PC-9 (cell line): ENCODE measurements at regions not wholly inside any gene's neighbourhood (a gene's known extent, or its start where the extent isn't known, plus 50 kb on each side); places are given as distances from the start of the nearest gene placed in this dataset.

Source experiments
- BruUV-seq: library from RNA; stranded (reverse); fragments of 400-500 nt; replicated peaks from 2 replicates; lab custom pipeline; 2021; lab: Mats Ljungman, UMichigan
- CTCF ChIA-PET: fragments of 300-600 bp; sonication (Branson Sonifier 250); formaldehyde crosslinking; loops from one replicate; lab custom pipeline; 2022; ENCODE audit warnings: antibody characterized with exemption; lab: Charles Lee
- POLR2A ChIA-PET: fragments of 300-600 bp; sonication (Branson Sonifier 250); formaldehyde crosslinking; loops from one replicate; lab custom pipeline; 2022; ENCODE audit warnings: antibody characterized with exemption; ENCODE audit not compliant: unreplicated experiment; lab: Charles Lee
- DNase-seq, 2 experiments: peaks; one replicate each; pipeline versions ENCODE4 v3.0.0 to v3.0.0-alpha.2; 2015 to 2022; ENCODE audit warnings: mixed read lengths in 1 of 2
- H2AFZ ChIP-seq: fragments of 200-600 bp; sonication (generic); 2 replicates; pipeline ENCODE4 v1.8.1; 2017; ENCODE audit warnings: antibody characterized with exemption
- H3F3A ChIP-seq: fragments of 200-600 bp; sonication (generic); 2 replicates; pipeline ENCODE4 v1.8.1; 2017; ENCODE audit warnings: antibody characterized with exemption, mild to moderate bottlenecking, low read depth; ENCODE audit not compliant: insufficient read depth
- H3K27ac ChIP-seq: fragments of 200-600 bp; sonication (generic); 2 replicates; pipeline ENCODE4 v1.6.1; 2016; ENCODE audit warnings: mixed run types
- H3K27me3 ChIP-seq: fragments of 200-600 bp; sonication (generic); 2 replicates; pipeline ENCODE4 v1.6.1; 2016; ENCODE audit warnings: low read depth, mixed run types; ENCODE audit not compliant: insufficient read depth
- H3K36me3 ChIP-seq: fragments of 200-600 bp; sonication (generic); 2 replicates; pipeline ENCODE4 v1.6.1; 2016; ENCODE audit warnings: low read depth, mixed run types
- H3K4me1 ChIP-seq: fragments of 200-600 bp; sonication (generic); replicated peaks from 2 replicates; pipeline ENCODE4 v1.6.1; 2016; ENCODE audit warnings: mixed run types; ENCODE audit not compliant: insufficient read depth
- H3K4me2 ChIP-seq: fragments of 200-600 bp; sonication (generic); 2 replicates; pipeline ENCODE4 v1.6.1; 2017; ENCODE audit warnings: mixed run types
- H3K4me3 ChIP-seq: fragments of 200-600 bp; sonication (generic); 2 replicates; pipeline ENCODE4 v1.6.1; 2016; ENCODE audit warnings: mixed run types
- H3K79me2 ChIP-seq: fragments of 200-600 bp; sonication (generic); 2 replicates; pipeline ENCODE4 v1.6.1; 2017; ENCODE audit warnings: low read depth, mixed run types
- H3K9me2 ChIP-seq: fragments of 200-600 bp; sonication (generic); 2 replicates; pipeline ENCODE4 v1.8.1; 2017; ENCODE audit warnings: mild to moderate bottlenecking; ENCODE audit not compliant: insufficient read depth
- H3K9me3 ChIP-seq: fragments of 200-600 bp; sonication (generic); 2 replicates; pipeline ENCODE4 v1.8.1; 2016; ENCODE audit warnings: low read depth; ENCODE audit not compliant: insufficient read depth
- H4K20me1 ChIP-seq: fragments of 200-600 bp; sonication (generic); 2 replicates; pipeline ENCODE4 v1.8.1; 2017; ENCODE audit not compliant: insufficient read depth
- EZH2 ChIP-seq: fragments of 200-600 bp; sonication (generic); IDR thresholded peaks from 2 replicates; pipeline ENCODE4 v1.8.0; 2017; ENCODE audit warnings: antibody characterized with exemption, low read depth
- intact Hi-C: fragments of 100-400 bp; cut with micrococcal nuclease; formaldehyde crosslinking; loops from one replicate; pipeline ENCODE4 v1.10.0; 2022; ENCODE audit not compliant: unreplicated experiment
- TF ChIP-seq, protein P1 (sequence below): fragments of 200-600 bp; sonication (generic); conservative IDR thresholded peaks from 2 replicates; pipeline ENCODE4 v1.6.1; 2017; ENCODE audit warnings: mixed run types, antibody characterized with exemption, mild to moderate bottlenecking, moderate library complexity

DNA sequence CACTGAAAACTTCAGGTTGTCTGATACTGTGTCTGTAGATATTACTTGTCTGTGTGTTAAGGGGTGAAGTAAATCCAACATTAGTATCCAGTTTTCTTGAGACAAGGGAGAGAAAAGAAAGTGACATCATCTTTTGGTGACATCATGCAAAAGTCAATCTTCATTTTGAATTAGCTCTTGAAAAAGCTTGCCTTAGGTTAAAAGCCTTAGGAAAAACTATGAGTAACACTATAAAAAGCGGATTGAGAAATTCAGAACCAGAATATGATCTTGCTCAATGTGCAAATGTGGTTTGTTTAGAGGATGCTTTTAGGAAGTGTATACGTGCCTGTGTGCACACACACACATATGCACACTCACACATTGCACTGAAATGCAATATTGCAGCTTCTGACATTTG, 345.8 kb upstream of the CASK start:
- H4K20me1 ChIP-seq: no peaks in the 10 kb centered on the region
- no peak overlapping the region for H3K4me2 ChIP-seq
- POLR2A ChIA-PET: no interaction called here
- intact Hi-C loops: no loop called here
- no peaks in the 10 kb centered on the region for H3K4me1 ChIP-seq
- BruUV-seq: no TSS peak
- no peaks in the 10 kb centered on the region for H3K79me2 ChIP-seq
- no peaks in the 10 kb centered on the region for H3K36me3 ChIP-seq
- no peak overlapping the region for H3K27ac ChIP-seq
- H3K27me3 ChIP-seq: no peaks in the 10 kb centered on the region
- no peaks in the 10 kb centered on the region for H3F3A ChIP-seq
- H2AFZ ChIP-seq: no peak overlapping the region
- CTCF ChIA-PET: no interaction called here
- H3K9me2 ChIP-seq: no peaks in the 10 kb centered on the region
- no peak overlapping the region for H3K4me3 ChIP-seq
- TF ChIP-seq, protein P1, sequence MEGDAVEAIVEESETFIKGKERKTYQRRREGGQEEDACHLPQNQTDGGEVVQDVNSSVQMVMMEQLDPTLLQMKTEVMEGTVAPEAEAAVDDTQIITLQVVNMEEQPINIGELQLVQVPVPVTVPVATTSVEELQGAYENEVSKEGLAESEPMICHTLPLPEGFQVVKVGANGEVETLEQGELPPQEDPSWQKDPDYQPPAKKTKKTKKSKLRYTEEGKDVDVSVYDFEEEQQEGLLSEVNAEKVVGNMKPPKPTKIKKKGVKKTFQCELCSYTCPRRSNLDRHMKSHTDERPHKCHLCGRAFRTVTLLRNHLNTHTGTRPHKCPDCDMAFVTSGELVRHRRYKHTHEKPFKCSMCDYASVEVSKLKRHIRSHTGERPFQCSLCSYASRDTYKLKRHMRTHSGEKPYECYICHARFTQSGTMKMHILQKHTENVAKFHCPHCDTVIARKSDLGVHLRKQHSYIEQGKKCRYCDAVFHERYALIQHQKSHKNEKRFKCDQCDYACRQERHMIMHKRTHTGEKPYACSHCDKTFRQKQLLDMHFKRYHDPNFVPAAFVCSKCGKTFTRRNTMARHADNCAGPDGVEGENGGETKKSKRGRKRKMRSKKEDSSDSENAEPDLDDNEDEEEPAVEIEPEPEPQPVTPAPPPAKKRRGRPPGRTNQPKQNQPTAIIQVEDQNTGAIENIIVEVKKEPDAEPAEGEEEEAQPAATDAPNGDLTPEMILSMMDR: no peak
- TF ChIP-seq EZH2: no peak
- H3K9me3 ChIP-seq: no peaks in the 10 kb centered on the region
- DNase-seq: peak in 1 of 2 experiments; percentile 40

DNA sequence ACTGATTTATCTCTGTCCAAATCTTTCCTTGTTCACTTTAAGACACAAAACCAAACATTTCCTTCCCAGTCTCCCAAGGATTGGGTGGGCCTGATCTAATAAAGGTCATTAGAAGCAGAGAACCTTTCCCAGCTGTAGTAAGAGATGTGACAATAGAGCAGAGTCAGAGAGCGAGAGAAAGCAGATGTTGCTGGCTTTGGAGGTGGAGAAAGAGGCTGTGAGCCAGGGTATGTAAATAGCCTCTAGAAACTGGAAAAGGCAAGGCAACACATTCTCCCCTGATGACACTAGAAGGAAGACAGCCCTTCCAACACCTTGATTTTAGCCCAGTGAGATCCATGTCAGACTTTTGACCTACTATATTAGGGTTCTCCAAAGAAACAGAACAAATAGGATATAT, 337.5 kb upstream of the CASK start:
- H3K9me2 ChIP-seq: no peaks in the 10 kb centered on the region
- no peaks in the 10 kb centered on the region for H4K20me1 ChIP-seq
- no peaks in the 10 kb centered on the region for H3K4me1 ChIP-seq
- H3K27ac ChIP-seq: no peak overlapping the region
- H3K36me3 ChIP-seq: no peaks in the 10 kb centered on the region
- H3K4me3 ChIP-seq: no peak overlapping the region
- H3F3A ChIP-seq: no peaks in the 10 kb centered on the region
- no peaks in the 10 kb centered on the region for H3K79me2 ChIP-seq
- TF ChIP-seq, protein P1: no peak
- no peak for TF ChIP-seq EZH2
- H3K4me2 ChIP-seq: no peak overlapping the region
- POLR2A ChIA-PET: no interaction called here
- CTCF ChIA-PET: no interaction called here
- no peaks in the 10 kb centered on the region for H3K27me3 ChIP-seq
- intact Hi-C loops: no loop called here
- H3K9me3 ChIP-seq: no peaks in the 10 kb centered on the region
- H2AFZ ChIP-seq: no peak overlapping the region
- BruUV-seq: no TSS peak
- no peak for DNase-seq

DNA sequence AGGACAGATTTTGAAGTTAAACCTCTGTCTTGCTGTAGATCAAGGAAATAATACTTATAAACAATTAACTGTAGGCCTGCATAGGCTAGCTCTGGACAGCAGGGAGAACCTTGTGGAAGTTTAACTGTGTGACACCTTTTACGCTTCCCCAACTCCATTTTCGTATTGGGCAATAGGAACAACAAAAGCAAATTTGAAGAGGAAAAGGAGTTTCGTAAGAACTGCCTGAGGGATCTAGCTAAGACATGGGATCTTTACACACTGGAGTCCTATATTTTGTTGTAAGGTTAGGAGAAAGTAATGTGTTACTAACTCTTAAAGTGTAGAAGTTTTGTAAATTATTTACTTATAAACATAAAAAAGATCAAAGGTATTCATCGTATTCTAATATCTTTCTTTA, 324.9 kb upstream of the CASK start:
- DNase-seq: no peak
- ChIA-PET POLR2A (no interaction called here), CTCF (no interaction called here)
- Histone ChIP-seq H3K27ac (no peak overlapping the region), H3K79me2 (no peaks in the 10 kb centered on the region), H3K4me2 (no peak overlapping the region), H2AFZ (no peak overlapping the region), H3K9me3 (no peaks in the 10 kb centered on the region), H4K20me1 (no peaks in the 10 kb centered on the region), H3K4me1 (no peaks in the 10 kb centered on the region), H3K36me3 (no peaks in the 10 kb centered on the region), H3F3A (no peaks in the 10 kb centered on the region), H3K27me3 (no peaks in the 10 kb centered on the region), H3K9me2 (no peaks in the 10 kb centered on the region), H3K4me3 (no peak overlapping the region)
- TF ChIP-seq EZH2: no peak
- TF ChIP-seq, protein P1: no peak
- intact Hi-C loops: no loop called here
- BruUV-seq: no TSS peak
